Activated gamma-delta T cell (primary cell): ENCODE measurements at regions not wholly inside any gene's neighbourhood (a gene's known extent, or its start where the extent isn't known, plus 50 kb on each side); places are given as distances from the start of the nearest gene placed in this dataset.
"Not testable (repeated sequence)": the region's sequence is repeated elsewhere in the genome, so short reads cannot be mapped to it uniquely, and the experiment has no call there.

Experiments
- DNase-seq: peaks from one replicate; lab custom pipeline; 2025; lab: John Stamatoyannopoulos, UW

DNA sequence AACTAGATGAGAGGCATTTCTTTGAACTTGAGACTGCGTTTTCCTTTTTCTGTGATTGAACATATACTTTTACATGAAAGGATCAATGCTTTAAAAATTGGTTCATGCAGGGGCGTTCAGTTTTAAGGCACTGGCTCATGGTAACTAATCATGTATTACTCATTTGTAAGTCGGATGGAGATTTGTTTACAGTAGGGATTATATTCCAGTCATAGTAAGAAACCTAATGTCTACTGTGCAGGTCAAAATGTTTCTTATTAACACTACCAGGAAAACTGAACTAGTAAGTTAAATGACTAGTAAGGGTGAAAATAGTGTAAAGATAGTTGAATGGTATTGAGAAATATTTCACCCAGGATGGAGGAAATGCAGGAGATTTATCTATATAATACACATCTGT is 258.8 kb upstream of the GBE1 start:
- DNase-seq: no peak

DNA sequence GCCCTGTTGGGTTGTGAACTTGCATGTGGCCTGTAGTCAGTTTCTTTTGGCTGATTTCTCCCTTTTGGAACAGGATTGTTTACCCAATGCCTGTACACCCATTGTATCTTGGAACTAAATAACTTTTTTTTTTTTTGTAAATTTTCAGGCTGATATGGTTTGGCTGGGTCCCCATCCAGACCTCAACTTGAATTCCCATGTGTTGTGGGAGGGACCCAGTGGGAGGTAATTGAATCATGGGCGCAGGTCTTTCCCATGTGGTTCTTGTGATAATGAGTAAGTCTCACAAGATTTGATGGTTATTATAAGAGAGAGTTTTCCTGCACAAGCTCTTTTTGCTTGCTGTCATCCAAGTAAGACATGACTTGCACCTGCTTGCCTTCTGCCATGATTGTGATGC is 253.8 kb upstream of the GBE1 start:
- no peak for DNase-seq

DNA sequence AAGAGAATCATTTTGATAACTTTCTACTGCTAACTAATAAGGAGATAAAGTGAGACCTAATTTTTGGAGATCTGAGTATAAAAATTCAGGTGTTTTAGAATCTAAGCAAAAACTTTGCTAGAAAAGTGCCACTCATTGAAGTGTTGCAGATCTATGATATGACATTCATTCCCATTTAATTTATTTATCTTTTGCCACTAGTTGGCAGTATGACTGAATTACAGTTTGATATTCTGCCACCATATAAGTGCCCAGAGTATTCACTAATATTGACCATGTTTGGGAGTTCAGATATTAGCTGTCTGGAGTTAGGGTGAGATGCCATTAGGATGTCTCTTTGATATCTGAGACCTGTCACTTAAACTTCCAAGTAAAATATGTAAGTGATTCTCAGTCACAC is 251.3 kb upstream of the GBE1 start:
- no peak for DNase-seq

DNA sequence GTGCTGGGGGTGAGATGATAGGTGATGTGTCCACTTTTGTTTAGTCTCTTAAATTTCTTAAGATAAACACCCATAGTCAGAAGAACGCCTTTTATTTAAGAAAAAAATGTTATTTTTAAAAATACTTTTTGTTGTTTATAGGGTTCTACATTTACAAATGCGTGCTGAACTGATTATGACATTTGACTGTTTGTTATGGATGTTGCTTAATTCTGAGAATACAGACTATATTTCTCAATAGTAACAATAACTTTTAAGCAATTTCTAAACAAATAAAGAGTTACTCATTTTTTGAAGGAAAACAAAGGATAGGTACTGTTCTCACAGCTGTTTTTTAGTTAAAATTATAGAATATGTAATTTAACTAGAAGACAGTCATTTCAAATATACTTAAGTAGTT is 249.9 kb upstream of the GBE1 start:
- no peak for DNase-seq

DNA sequence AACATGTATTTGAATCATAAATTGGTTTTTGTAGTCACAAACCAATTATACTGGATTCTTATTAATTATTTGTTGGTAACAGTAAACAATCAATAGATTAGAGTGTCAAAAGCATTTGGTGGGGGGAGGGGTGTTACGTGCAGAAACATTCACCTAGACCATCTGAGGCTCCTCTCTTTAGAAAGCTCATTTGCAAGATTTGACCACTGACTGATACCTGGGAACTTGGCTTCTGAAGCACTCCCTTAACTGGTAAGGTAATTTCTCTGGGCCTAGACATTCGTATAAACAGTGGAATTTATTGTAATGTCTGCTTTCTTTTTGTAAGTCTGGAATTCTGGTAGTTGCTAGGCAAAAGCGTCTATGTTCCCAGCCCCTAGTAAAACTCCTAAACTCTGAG is 243.8 kb upstream of the GBE1 start:
- DNase-seq: no peak

DNA sequence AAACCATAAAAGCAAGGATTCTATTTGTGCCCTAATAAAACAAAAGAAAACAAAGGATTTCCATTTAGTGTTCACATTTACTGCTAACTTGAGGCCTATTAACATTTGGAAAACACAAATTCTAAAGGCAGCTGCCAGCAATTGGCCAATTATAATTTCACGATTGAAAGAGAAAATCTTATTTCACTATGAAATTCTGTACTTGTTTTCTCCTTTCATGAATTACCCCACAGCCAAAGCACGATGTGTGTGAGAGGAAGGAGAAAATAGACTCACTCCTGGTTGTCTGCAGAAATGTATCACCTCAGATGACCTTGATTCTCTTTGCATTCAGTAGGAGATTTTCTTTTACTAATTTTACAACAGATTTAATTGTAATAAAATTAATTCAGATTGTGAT is 242.8 kb upstream of the GBE1 start:
- no peak for DNase-seq

DNA sequence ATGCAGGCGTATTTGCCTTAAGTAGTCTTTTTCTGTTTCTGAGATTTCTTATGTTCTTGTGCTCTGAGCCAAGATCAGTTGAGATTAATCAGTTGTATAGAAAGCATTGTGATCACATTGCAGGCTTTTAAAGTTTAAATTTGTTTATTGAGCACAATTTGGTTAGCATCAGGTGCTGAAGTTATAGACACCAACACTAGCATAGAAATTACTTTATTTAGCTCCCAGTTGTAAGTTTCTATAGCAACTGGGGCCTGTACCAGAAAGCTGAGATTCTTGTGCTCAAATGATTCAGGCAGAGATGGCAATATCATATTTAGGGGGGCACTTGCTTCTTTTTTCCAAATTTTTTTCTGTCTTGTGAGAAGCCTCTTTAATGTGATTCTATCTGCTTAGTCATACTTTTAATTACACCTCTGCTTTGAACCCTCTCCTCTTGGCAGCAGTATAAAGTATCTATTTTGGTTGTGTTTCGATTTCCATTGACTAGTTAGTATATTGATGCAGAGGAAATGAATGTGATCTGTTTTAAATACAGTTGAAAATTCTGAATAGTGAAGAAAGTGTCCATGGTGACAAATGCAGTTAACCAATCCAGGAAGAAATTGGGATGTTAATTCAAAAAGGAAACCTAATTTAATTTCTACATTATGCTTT is 241.7 kb upstream of the GBE1 start:
- no peak for DNase-seq

DNA sequence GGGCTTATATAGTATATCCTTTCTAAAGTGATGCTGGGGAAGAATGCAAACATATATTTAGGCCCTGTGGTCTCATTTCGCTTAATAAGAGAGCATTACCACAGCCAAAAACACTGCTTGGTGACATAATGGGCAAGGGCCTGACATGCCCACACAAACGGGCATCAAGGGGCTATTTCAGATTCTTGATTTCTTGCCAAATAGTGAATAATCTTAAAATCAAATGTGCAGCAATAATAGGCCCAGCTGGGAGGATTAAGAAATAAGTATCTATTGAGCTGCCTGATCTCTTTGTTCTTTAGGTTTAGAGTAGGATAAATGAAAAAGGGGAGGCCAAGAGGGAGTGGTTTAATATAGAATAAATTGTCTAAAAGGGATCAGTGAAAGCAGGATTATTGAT is 241.0 kb upstream of the GBE1 start:
- DNase-seq: no peak

DNA sequence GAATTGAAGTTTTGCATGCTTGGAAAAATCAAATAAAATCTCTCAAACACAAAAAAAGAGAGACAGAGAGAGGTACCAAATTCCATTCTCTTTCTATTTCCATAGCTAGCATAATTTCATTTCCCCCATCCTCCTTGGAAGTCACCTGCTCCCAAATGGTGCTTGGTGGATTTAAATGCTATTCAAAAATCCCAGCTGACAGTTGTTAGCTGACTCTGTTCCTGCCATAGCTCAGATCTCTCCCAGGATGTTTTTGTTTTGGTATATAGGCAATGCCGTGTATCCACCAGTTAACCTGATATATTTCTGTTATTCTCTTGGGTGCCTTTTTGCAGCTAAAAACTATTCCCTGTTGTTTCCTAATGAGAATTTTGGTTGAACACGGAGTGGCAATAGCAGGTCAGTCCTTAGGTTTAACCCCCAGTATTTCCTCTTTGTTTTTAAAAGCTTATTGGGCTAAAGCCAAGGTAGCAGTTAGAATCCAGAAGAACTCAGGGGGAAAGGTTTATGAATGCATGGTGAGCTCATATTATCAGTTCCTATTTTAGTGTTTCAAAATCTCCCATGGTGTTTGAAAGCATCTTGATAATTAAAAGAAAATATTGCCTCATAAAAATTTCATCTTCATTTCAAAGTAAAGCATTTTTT is 240.0 kb upstream of the GBE1 start:
- no peak for DNase-seq

DNA sequence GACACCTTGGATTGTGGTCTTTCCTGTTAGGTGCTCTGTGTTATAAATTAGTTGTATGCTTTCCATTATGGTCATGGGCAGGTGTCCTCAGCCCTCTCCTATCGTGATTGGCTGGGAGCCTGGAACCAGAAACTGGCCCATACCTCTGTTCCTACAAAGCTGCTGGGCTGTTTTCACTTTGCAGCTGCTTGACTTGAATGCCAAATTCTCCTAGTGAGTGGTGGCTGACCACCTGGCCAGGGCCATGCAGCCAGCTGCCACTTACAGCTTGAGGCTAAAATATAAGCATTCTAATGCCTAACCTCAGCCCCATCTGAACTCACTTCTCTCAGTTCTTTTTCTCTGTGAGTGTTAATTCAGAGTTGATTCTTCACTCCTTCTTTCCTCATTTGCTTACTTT is 239.3 kb upstream of the GBE1 start:
- no peak for DNase-seq

DNA sequence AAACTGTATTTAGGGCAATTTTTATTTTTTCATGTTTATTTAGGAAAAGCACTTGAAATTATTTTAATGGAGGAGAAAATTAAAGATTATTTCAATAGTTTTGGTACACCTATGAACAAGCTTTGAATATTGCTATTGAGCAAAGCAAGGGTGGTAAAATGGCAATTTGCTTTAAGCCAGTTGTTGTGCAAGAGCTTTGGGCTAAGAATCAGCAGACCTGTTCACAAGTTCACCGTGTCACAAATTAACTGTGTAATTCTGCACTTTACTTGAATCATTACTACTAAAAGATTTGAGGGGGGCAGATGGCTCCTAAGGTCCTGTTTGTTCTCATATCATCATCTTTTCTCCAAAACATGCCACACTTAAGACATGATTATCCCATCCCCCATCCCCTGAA is 238.9 kb upstream of the GBE1 start:
- no peak for DNase-seq

DNA sequence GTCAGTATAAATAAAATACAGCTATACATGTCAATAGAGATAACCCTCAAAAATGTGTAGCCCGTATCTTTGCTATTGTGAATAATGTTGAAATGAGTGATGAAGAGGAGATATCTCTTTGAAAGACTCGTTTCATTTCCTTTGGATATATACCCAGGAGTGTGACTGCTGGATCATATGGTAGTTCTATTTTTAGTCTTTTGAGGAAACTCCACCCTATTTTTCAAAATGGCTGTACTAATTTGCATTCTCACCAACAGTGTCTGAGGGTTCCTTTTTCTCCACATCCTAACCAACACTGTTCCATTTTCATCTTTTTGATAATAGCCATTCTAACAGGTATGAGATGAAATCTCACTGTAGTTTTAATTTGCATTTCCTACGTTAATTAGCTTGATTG is 237.5 kb upstream of the GBE1 start:
- no peak for DNase-seq

DNA sequence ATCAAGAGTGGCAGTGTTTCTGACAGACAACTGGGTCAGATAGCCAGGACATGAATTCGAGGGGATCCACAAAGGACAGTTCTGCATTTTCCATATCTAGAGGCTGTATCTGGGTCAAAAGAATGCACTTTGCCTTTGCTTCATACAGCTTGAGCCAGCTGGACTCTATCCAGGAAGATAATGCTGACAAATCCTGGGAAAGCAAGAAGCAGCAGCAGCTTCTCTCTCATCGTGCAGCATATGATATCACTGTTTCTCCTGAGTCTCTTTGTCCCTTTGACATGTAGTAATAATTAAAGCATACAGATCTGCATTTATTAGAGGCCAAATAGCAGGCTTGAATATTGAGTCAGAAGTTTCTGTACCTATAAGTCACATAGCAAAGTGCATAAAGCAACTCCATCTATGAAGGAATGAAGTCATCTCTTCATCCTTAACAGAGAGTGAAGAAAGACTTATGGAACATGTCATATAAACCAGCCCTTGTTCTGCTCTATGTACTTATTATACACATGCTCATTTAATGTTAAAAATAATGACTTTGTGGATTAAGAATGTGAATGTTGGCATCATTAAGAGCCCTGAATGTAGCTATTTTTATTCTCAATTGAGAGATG is 236.8 kb upstream of the GBE1 start:
- DNase-seq: no peak

DNA sequence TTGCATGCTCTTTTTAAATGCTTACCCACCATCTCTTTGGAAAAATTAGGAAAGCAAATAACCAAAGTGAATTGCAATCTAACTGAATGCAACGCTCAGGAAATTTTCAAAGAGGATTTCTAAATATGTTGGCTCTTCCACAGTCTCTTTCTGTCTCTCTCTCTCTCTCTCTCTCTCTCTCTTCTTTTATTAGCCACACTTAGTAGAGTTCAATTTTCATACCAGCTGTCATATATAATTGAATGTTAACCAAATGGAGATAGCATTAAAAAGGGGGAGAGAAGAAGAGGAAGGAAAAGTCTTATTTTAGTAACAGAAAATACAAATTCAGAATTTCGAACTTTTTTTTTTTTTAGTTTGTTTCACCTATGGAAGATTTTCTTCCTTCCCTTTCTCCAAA is 235.9 kb upstream of the GBE1 start:
- DNase-seq: no peak

DNA sequence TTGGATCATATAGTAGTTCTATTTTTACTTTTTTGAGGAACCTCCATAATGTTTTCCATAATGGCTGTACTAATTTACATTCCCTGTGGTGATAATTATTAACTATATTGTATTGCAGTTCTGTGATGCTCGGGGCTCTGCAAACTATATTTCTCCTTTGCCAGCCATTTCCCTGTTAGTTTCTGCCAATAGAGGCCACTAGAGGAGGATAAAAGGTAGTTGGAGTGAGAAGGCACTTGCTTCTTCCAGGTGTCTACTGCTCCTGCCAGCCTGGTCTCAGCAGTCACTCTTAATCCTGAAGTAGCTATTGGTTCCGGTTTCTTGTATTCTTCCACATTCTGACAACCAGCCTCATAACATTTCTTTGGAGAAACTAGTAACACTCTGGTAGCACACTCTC is 233.9 kb upstream of the GBE1 start:
- DNase-seq: no peak

DNA sequence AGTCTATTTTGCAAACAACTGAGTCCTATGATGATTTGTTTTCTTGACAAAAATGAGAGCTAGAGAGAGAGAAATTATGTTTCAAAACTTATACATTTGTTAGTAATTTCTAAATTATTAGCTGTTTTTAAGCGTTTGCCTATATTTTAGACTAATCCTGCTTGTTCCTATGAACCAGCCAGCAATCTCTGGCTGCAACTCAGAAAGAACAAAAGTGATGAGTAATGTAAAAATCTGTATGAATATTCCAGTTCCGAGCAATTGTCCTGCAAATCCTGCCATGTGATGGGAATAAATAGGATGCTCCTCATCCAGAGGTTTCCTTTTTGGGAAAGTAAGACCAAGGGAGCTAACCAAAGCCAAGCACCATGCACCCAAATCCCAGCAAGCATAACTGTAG is 228.3 kb upstream of the GBE1 start:
- DNase-seq: no peak

DNA sequence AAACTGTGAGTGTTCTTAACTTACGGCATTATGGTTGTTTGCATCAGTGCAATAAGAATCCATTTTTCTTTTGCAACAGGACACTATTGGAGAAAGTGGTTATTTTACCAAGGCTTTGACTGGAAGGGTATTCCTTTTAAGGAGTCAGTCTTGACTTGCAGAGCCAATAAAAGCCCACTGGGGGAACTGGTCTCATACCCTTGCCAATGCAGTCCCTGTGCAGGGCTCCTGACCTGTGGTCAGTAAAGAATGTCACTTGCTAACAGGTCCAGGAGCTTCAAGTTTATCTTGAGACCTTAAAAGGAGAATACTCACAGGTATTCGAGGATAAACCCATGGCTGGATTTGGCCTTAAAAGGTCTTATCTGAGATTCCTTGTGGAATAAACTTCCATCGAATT is 227.8 kb upstream of the GBE1 start:
- no peak for DNase-seq

DNA sequence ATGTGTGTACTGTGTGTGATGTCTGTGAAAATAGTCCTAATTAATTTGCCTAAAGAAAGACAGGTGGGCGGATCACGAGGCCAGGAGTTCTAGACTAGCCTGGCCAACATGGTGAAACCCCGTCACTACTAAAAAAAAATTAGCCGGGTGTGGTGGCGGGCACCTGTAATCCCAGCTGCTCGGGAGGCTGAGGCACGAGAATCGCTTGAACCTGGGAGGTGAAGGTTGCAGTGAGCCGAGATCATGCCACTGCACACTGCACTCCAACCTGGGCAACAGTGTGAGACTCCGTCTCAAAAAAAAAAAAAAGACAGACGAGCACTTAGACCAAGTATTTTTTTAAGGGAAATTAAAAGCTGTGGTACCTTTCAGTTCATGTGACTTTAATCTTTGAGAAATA is 226.0 kb upstream of the GBE1 start:
- DNase-seq: not testable (repeated sequence)

DNA sequence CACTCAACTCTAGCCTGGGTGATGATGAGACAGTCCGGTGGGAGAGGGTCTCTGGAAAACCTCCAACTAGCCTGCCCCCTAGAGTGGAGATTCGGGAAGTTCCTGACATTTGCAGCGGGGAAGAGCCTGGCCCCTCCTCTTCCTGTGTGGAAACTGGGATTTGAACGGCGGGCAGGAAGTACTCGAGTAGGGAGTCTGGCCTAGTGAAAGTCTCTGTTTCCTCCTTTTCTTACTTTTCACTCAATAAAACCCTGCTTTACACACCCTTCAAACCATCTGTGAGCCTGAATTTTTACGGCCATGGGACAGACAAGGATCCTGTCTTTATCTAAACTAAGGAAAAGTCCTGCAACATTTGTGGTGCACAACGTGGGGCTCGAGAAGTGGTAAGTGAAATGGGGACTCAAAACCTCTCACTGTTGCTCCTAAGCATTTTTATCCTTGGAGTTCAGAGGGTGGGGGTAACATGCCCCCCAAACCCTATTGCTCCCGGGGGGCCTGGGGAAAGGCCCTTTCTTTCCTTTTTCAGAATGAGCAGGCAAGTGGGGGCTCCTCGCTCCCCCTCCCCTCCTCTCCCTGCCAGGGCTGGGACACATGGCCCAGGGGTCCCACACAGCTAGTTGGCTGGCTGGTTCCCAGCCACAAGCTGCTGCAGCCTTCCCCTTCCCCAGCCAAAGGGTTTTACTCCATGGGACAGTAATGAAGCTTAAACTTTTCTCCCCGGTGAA is 224.7 kb upstream of the GBE1 start:
- no peak for DNase-seq

DNA sequence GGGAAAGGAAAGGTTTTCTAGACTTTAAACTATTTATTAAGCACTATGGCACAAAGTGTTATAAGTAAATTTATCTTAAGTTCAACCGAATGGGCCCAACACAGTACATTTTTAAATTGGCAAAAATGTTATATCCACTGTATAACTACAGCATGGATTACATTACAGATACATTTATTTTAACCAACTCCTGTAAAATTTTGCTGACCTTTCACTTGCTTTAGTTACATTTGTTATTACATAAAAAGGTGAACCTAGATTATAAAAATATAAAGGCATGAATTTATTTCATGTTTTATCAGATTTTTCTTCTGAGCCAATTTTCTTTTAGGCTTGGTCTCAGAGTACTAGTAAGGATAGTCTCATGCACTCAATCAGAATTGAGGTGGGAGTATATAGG is 221.9 kb upstream of the GBE1 start:
- no peak for DNase-seq

DNA sequence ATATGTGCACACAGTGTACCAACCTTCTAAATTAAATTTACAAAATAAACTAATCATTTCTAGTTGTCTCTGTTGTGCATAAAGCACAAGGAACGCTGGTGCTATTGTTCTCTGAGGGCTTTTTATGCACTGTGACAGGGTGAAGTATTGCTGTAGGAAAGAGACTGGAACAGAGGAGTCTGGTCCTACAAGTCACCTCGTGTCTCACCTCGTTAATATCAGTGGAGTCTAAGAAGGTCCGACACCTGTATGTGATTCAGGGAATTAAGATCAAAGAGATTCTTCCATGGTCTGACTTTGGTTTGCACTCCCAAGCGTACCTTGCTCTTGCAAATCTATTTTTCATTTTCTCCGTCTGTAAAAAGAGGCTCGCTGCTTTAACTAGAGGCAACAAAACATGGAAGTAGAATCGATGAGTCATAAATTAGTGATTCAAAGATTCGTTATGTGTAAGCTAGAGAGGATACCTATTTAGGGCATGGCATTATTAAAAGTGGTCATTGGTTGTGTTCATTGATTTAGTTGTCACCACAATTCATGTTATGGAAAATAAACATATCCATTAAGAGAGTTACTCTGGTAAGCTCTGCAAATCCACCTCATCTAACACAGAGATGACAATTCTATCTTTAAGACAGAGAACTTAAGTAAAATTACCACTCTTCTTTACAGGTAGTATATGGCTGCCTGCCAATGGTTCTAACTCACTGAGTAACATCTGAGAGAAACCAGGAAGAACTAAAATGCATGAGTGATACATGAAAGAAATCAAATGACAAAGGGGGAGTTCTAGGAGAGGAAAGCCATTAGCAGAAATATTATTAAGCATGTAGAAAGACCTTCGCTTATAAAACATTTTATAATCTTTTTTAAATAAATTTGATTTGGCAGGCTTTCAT is 219.4 kb upstream of the GBE1 start:
- DNase-seq: no peak

DNA sequence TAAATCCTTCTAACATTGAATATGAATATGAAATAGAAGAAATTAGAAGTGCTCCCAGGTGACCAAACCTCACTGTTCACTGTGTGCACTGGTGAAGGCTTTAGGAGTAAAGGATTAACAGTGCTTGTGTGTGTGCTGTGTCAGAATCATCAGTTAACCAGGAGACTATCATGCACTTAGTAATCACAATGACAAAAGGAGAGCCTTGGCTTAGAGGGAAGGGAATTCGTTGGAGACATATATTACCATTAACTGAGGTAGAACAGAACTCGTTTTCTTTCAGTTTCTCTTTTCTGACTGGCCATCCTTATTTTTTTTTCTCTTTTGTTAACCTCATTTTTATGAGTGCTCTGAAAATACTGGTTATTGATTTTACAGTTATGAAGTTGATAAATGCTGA is 213.3 kb upstream of the GBE1 start:
- DNase-seq: no peak
